GM18858 (cell line): ENCODE measurements at regions not wholly inside any gene's neighbourhood (a gene's known extent, or its start where the extent isn't known, plus 50 kb on each side); places are given as distances from the start of the nearest gene placed in this dataset.

Source experiments
- ATAC-seq: cut with Tn5 transposase; IDR thresholded peaks from one replicate; pipeline ENCODE4 v1.9.1; 2021; ENCODE audit not compliant: unreplicated experiment

- ATAC-seq, result no peak
These were observed 72.8 kb upstream of the MC4R start for GRCh38 chr18:60445341-60445740.

GRCh38 chr18:60446821-60447220 lies 74.2 kb upstream of the MC4R start:
- ATAC-seq, result no peak

- no peak for ATAC-seq
These were observed 76.1 kb upstream of the MC4R start for GRCh38 chr18:60448487-60449267.

DNA sequence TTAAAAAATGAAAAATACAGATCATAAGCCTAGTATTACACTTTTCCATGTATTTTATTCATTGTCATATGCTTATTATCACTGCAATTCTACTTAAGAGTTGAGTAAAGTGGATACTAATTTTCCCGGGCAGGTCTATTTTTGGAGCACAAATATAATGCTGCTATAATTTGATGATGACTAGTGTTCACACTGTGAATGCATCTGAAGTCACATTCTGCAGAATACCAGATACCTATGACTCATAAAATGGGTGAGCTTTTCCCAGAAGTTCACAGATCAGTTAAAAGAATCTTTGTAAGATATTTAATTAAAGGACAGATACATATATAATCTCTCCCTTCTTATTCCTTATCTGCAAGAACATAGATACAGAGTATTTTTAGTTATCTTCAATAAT lies 79.8 kb upstream of the MC4R start:
- ATAC-seq, result no peak

DNA sequence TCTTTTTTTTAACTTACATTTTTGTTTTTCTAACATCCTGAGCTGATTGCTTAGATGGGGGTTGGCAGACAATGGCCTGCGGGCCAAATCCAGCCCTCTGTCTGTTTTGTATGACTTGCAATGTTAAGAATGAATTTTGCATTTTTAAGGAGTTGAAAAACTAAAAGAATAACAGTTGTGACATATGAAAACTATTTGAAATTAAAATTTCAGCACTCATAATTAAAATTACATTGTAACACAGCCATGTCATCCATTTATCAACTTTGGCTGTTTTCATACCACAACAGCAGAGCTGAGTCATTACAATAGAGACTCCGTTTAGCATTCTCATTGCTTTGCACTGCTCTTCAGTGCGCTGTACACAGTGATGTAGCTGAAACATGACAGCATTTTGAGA lies 94.1 kb upstream of the MC4R start:
- ATAC-seq, result no peak

GRCh38 chr18:60469387-60470100 lies 97.0 kb upstream of the MC4R start:
- ATAC-seq, result no peak

- no peak for ATAC-seq
These were observed 99.1 kb upstream of the MC4R start for GRCh38 chr18:60471652-60472051.

- no peak for ATAC-seq
These were observed 112.6 kb upstream of the MC4R start for GRCh38 chr18:60485201-60485600.

DNA sequence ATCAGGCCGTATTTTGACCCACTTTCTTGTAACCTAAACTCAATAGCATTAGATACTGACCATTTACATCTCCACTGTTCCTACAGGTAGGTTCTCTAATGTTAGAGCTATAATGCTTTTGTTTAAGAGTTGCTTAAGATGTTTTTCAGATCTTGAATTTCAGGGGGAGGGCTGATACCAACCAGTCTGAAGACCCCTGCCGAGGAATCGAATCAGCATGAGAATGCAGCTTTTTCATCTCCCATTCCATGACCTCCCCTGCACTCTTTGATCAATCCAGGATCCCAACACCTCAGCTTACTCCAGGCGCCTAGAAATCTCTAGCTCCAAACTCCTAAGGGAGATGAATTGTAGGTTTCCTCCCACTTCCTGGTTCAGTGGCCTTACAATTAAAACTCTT lies 120.5 kb upstream of the MC4R start:
- ATAC-seq, result no peak

DNA sequence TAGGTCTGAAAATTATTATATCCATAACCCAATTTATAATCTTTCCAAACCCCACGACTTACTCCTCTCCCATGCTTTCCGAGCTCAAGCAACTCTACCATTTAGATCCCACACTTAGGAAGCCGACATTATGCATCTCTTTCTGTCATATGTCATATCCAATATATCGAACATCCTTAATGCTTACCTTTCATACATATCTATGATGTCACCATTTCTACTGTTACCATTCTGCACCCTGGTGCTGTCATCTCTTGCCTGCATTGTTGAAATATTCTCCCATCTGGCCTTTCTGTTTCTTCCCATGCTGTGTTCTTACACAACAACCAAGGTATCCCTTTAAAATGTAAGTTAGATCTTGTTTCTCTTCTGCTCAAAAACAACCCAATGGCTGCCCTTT lies 127.1 kb upstream of the MC4R start:
- ATAC-seq, result no peak

DNA sequence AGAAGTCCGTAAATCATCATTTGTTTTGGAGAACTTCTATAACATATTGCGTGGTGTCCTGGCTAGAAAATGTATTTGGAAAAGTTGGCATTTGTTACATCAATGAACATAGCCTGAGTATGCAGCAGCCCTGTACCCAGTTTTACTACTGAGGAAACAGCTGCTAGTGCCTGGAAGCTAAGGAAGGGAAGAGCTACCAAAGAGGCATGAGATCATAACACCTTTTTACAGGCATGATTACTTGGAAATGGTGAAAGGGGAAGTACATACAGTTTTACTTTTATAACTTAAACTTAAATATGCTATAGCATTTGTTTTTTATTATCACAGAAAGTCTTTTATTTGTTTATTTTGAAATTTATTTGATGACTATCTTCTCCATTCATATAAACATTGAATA lies 128.4 kb upstream of the MC4R start:
- no peak for ATAC-seq

GRCh38 chr18:60502591-60502990 lies 130.0 kb upstream of the MC4R start:
- no peak for ATAC-seq

DNA sequence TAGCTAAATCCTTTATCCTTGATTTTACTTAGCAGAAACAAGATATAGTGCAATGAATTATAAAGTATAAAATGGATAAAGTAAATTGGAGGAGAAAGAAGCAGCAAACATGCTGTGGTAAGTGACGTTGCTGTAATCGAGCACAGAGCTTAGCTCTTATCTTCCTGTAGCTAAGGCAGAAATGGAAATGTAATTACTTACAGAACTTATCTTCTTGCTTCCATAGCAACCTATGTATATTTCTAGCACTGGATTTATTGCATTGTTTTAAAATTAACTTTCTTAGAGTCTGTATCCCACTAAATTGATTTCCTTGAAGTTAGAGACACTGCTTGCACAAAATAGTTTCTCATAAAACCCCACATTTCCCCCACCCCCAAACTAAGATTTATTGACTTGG lies 130.6 kb upstream of the MC4R start:
- ATAC-seq, result no peak

GRCh38 chr18:60506190-60506589 lies 133.6 kb upstream of the MC4R start:
- ATAC-seq, result no peak

- no peak for ATAC-seq
These were observed 134.1 kb upstream of the MC4R start for GRCh38 chr18:60506682-60507081.

- no peak for ATAC-seq
These were observed 135.5 kb upstream of the MC4R start for GRCh38 chr18:60508108-60508507.

GRCh38 chr18:60534538-60534937 lies 162.0 kb upstream of the MC4R start:
- ATAC-seq, result no peak

- ATAC-seq, result no peak
These were observed 164.5 kb upstream of the MC4R start for GRCh38 chr18:60537074-60537473.

GRCh38 chr18:60538891-60539290 lies 166.3 kb upstream of the MC4R start:
- ATAC-seq, result no peak

GRCh38 chr18:60541661-60542060 lies 169.1 kb upstream of the MC4R start:
- ATAC-seq, result no peak

GRCh38 chr18:60543646-60544045 lies 171.1 kb upstream of the MC4R start:
- no peak for ATAC-seq

DNA sequence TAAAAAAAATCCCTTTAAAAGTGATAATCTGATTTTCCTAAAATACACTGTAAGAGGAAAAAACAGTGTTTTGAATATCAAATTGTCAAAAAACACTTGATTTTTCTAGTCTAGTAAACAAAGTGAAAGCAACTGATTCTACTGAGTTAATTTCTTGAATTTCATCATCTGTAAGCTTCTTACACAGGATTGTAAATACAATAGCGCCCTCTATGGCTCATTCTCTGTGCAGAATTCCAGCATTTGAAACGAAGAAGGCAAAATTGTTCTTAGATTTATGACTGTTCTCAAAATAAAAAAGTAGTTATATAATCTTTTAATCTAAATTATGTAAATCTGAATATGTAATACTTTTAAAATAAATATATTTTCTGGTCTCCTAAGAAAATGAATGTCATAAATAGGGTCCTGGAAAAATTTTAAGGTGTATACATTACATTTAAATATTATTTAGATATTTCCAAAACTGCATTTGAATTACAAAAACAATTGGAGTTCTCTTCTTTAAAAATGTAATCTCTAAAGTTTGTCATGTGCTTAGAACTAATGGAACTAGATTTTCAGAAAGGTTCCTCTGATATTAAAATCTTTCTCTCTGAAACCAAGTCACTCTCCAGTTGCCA lies 176.9 kb upstream of the MC4R start:
- ATAC-seq, result peak; percentile 68
